MCF 10A (cell line): ENCODE measurements at regions not wholly inside any gene's neighbourhood (a gene's known extent, or its start where the extent isn't known, plus 50 kb on each side); places are given as distances from the start of the nearest gene placed in this dataset.

ENCODE experiments used
- BruUV-seq: library from RNA; stranded (reverse); fragments of 400-500 nt; replicated peaks from 2 replicates; lab custom pipeline; 2021; lab: Mats Ljungman, UMichigan
- CTCF ChIA-PET: fragments of 300-600 bp; sonication (Branson Sonifier 250); formaldehyde crosslinking; extraction: SDS; loops from one replicate; lab custom pipeline; 2021; ENCODE audit warnings: antibody characterized with exemption, inconsistent platforms; lab: Yijun Ruan, JAX
- POLR2A ChIA-PET: fragments of 300-600, 350-650 bp; sonication (Branson Sonifier 250); formaldehyde crosslinking; extraction: SDS; loops from one replicate; lab custom pipeline; 2020; ENCODE audit warnings: antibody characterized with exemption, inconsistent platforms; lab: Yijun Ruan, JAX
- DNase-seq: peaks from one replicate; pipeline ENCODE4 v3.0.0-alpha.2; 2018; ENCODE audit not compliant: unreplicated experiment
- H3K27ac Mint-ChIP-seq: one replicate; pipeline ENCODE4 v1.8.0; 2022; ENCODE audit warnings: mild to moderate bottlenecking, low read depth, mixed read lengths; ENCODE audit not compliant: unreplicated experiment
- H3K27me3 Mint-ChIP-seq: one replicate; pipeline ENCODE4 v1.8.0; 2022; ENCODE audit warnings: mixed read lengths; ENCODE audit not compliant: insufficient read depth, unreplicated experiment
- H3K36me3 Mint-ChIP-seq: one replicate; pipeline ENCODE4 v1.8.0; 2022; ENCODE audit warnings: mild to moderate bottlenecking, moderate library complexity, mixed read lengths; ENCODE audit not compliant: insufficient read depth, unreplicated experiment
- H3K4me1 Mint-ChIP-seq: one replicate; pipeline ENCODE4 v1.8.0; 2022; ENCODE audit warnings: mixed read lengths; ENCODE audit not compliant: insufficient read depth, unreplicated experiment
- H3K4me3 Mint-ChIP-seq: one replicate; pipeline ENCODE4 v1.8.0; 2022; ENCODE audit warnings: mild to moderate bottlenecking, moderate library complexity, mixed read lengths; ENCODE audit not compliant: unreplicated experiment
- H3K9me3 Mint-ChIP-seq: one replicate; pipeline ENCODE4 v1.8.0; 2022; ENCODE audit warnings: mixed read lengths; ENCODE audit not compliant: unreplicated experiment
- intact Hi-C: fragments of 100-400 bp; cut with micrococcal nuclease; formaldehyde crosslinking; loops from 2 replicates; pipeline ENCODE4 v1.14.1; 2022
- TF ChIP-seq, protein P1 (sequence below): fragments of 200-600 bp; IDR thresholded peaks from one replicate; pipeline ENCODE4 v1.8.0; 2022; ENCODE audit warnings: antibody characterized with exemption, mild to moderate bottlenecking; ENCODE audit not compliant: unreplicated experiment

DNA sequence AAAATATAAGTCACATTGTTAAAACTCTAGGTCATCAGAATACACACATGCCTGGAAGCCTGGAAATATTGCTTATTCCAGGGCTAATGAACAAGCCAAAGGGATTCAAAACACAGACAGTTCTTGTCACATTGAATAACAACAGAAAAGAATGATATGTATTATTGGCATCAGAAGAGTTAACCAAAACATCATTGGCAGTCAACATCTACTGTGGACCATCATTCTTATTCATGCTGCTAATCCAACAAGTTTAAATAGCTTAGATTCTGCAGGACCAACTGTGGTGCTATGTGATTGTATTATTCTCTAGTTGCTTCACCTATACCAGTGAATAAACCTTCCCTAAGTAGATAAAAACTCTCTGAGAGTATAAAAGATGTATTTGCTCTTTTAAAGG is 198.3 kb downstream of the NEBL start:
- TF ChIP-seq, protein P1, sequence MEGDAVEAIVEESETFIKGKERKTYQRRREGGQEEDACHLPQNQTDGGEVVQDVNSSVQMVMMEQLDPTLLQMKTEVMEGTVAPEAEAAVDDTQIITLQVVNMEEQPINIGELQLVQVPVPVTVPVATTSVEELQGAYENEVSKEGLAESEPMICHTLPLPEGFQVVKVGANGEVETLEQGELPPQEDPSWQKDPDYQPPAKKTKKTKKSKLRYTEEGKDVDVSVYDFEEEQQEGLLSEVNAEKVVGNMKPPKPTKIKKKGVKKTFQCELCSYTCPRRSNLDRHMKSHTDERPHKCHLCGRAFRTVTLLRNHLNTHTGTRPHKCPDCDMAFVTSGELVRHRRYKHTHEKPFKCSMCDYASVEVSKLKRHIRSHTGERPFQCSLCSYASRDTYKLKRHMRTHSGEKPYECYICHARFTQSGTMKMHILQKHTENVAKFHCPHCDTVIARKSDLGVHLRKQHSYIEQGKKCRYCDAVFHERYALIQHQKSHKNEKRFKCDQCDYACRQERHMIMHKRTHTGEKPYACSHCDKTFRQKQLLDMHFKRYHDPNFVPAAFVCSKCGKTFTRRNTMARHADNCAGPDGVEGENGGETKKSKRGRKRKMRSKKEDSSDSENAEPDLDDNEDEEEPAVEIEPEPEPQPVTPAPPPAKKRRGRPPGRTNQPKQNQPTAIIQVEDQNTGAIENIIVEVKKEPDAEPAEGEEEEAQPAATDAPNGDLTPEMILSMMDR = no peak

DNA sequence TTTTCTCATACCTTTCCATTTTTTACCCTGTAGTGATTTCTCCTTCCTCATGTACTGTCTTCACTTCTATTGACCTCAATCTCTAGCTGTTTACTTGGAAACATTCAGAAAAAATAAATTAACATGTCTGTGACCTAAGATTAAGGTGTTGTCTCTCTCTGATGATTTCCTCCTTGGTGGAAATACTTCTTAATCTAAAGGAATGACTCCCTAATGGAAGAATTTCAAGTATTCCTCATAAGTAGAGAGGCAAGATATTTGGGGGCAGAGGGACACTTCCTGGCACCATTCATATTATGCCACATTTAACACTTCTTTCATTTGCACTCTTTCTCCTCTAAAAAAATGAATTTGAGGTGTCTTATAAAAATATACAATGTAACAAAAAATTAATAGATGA is 202.8 kb downstream of the NEBL start:
- ChIA-PET CTCF (no interaction called here), POLR2A (interaction anchor here (0.9 kb wide), 1 partner anchor 7 kb away, joined by 3 read pairs; no protein-coding TSS in a partner anchor)
- H3K27me3 Mint-ChIP-seq = no peaks in the 10 kb centered on the region
- BruUV-seq = no TSS peak
- TF ChIP-seq, protein P1 = no peak
- DNase-seq = no peak
- H3K4me3 Mint-ChIP-seq = no peak overlapping the region
- intact Hi-C loops = no loop called here
- peaks cover 6% of the 10 kb centered on the region for H3K4me1 Mint-ChIP-seq
- H3K36me3 Mint-ChIP-seq = no peaks in the 10 kb centered on the region
- H3K27ac Mint-ChIP-seq = no peak overlapping the region
- no peaks in the 10 kb centered on the region for H3K9me3 Mint-ChIP-seq

More for the DNA sequence above, 198.3 kb downstream of the NEBL start:
- CTCF ChIA-PET = no interaction called here
- Mint-ChIP-seq H3K9me3 (no peaks in the 10 kb centered on the region), H3K4me1 (peaks cover 6% of the 10 kb centered on the region), H3K36me3 (no peaks in the 10 kb centered on the region), H3K27me3 (no peaks in the 10 kb centered on the region), H3K4me3 (no peak overlapping the region), H3K27ac (no peak overlapping the region)
- DNase-seq = no peak
- BruUV-seq = no TSS peak
- POLR2A ChIA-PET = no interaction called here
- intact Hi-C loops = no loop called here

DNA sequence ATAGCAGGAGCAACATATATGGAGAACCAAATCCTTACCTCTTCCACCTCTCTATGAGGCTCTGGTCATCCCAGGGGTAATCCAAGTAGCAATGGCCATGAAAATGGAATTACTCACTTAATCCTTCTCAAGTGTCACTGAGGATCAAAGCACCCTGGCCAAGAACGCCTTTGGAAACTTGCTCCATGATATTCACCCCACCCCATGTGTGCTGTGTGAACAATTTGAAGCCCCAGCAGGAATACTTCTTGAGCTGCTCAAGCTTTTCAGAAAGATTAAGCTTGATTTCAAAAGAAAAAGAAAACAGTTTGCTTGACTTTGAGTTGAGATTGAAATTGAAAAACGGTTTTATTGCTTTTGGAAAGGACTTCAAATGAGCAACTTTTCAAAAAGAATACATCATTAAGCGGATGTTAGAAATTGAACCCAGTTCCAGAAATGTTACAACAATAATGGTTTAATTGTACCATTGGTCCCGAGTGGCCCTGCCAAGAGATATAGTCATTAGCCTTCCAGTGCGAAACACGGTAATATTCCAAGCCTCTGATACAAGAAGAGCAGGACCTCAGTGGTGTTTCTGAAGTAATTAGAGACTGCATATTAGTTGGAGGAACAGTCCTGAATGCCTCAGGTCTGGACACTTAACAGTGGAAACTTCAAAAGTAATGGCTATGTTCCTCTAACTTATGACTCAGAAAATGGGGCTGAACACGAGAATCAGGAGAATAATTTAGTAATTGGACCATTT is 208.1 kb downstream of the NEBL start:
- no peaks in the 10 kb centered on the region for H3K36me3 Mint-ChIP-seq
- H3K4me3 Mint-ChIP-seq = no peak overlapping the region
- DNase-seq = no peak
- intact Hi-C loops = no loop called here
- POLR2A ChIA-PET = no interaction called here
- H3K9me3 Mint-ChIP-seq = no peaks in the 10 kb centered on the region
- TF ChIP-seq, protein P1 = no peak
- H3K27me3 Mint-ChIP-seq = no peaks in the 10 kb centered on the region
- no peak overlapping the region for H3K27ac Mint-ChIP-seq
- peaks cover under 1% of the 10 kb centered on the region for H3K4me1 Mint-ChIP-seq
- CTCF ChIA-PET = interaction anchor here (0.6 kb wide), 2 partner anchors 14 to 375 kb away, joined by 3 read pairs; no protein-coding TSS in a partner anchor
- BruUV-seq = no TSS peak

DNA sequence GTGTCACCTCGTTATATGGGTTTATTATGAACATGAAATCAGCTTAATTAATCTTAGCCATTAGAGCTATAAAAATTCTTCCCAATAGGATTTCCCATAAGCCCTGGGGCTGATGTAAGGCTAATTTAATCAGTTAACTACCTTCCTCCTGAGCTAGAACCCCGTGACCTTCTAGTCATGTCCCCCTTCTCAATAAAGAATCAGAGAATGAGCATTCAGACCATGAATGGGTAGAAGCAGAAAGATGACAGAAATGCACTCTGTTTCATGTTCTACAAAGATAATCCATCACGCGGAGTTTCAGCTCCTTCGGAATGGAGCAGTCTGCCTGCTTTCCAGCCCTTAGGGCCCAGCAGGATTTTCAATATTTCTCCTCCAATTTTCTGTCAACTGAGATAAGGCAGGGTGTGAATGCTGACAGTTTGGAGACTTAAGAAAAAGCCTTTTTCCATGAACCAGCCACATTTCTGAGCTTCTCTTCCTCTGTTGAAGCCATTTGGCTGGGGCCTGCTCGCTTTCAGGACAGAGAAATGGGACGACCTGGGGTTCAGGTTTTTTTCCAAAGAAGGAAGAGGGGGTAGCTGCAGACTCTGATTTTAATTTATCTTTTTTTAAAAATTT is 211.0 kb downstream of the NEBL start:
- no TSS peak for BruUV-seq
- intact Hi-C loops = no loop called here
- no peaks in the 10 kb centered on the region for H3K9me3 Mint-ChIP-seq
- H3K36me3 Mint-ChIP-seq = no peaks in the 10 kb centered on the region
- no peaks in the 10 kb centered on the region for H3K27me3 Mint-ChIP-seq
- TF ChIP-seq, protein P1 = no peak
- CTCF ChIA-PET = interaction anchor here (0.6 to 0.8 kb wide), 4 partner anchors 14 to 896 kb away, joined by 3 read pairs; no protein-coding TSS in a partner anchor
- H3K4me3 Mint-ChIP-seq = no peak overlapping the region
- no peaks in the 10 kb centered on the region for H3K4me1 Mint-ChIP-seq
- H3K27ac Mint-ChIP-seq = no peak overlapping the region
- POLR2A ChIA-PET = interaction anchor here (0.6 kb wide), 1 partner anchor 38 kb away, joined by 3 read pairs; no protein-coding TSS in a partner anchor
- DNase-seq = no peak
